K562 (cell line): ENCODE measurements at regions not wholly inside any gene's neighbourhood (a gene's known extent, or its start where the extent isn't known, plus 50 kb on each side); places are given as distances from the start of the nearest gene placed in this dataset.

Source experiments
- ATAC-seq: fragments of 200-7000 bp; cut with Tn5 transposase; 3 replicates; pipeline ENCODE4 v1.9.1; 2020; ENCODE audit warnings: moderate library complexity
- BruUV-seq: library from RNA; stranded (reverse); fragments of 400-500 nt; replicated peaks from 2 replicates; lab custom pipeline; 2021; lab: Mats Ljungman, UMichigan
- CTCF ChIA-PET: fragments of 300-600 bp; formaldehyde crosslinking; extraction: SDS; loops from one replicate; lab custom pipeline; 2021; ENCODE audit warnings: low intra/inter-chr PET ratio; lab: Yijun Ruan, JAX
- POLR2A ChIA-PET: fragments of 300-600, 350-650 bp; sonication (Branson Sonifier 250); formaldehyde crosslinking; extraction: SDS; loops from one replicate; lab custom pipeline; 2021; ENCODE audit warnings: antibody characterized with exemption, inconsistent platforms; lab: Yijun Ruan, JAX
- DNase-seq, 4 experiments: peaks; one replicate each; pipeline versions ENCODE4 v3.0.0 to v3.0.0-alpha.2; 2011 to 2018; ENCODE audit warnings: low spot score in 3 of 4, mixed read lengths in 3 of 4; ENCODE audit errors: extremely low read depth in 1 of 4
- FAIRE-seq: peaks from 2 replicates; lab custom pipeline; 2011; peaks lifted over from hg19 to GRCh38; lab: Jason Lieb, UNC
- H2AFZ ChIP-seq: 2 replicates; pipeline ENCODE4 v1.6.0; 2011; ENCODE audit warnings: low read depth, low read length, control low read depth, inconsistent platforms
- H3K27ac ChIP-seq: fragments of 200-600 bp; 3 replicates; pipeline ENCODE4 v1.8.0; 2011; ENCODE audit warnings: low read depth, mild to moderate bottlenecking, control low read depth, inconsistent platforms, low read length, moderate library complexity, mixed read lengths; ENCODE audit errors: extremely low read depth
- H3K27me3 ChIP-seq, 2 experiments: fragments of 300-600 bp in 1 of 2; 2 replicates in 1 of 2; 3 replicates in 1 of 2; pipeline versions ENCODE4 v1.6.0 to v1.8.0; 2011; ENCODE audit warnings: inconsistent platforms in 2 of 2, low read length in 2 of 2, mild to moderate bottlenecking in 1 of 2, mixed read lengths in 1 of 2, moderate library complexity in 1 of 2; ENCODE audit not compliant: control insufficient read depth in 2 of 2, insufficient read depth in 2 of 2
- H3K36me3 ChIP-seq: fragments of 300-600 bp; 3 replicates; pipeline ENCODE4 v1.8.0; 2011; ENCODE audit warnings: mild to moderate bottlenecking, low read length, inconsistent platforms; ENCODE audit not compliant: control insufficient read depth, insufficient read depth
- H3K4me1 ChIP-seq, 2 experiments: fragments of 200-600 bp in 1 of 2; replicated peaks in 1 of 2; 2 replicates in 1 of 2; 3 replicates in 1 of 2; pipeline versions ENCODE4 v1.5.1 to v1.8.0; 2011; ENCODE audit warnings: inconsistent platforms in 2 of 2, low read length in 2 of 2, mild to moderate bottlenecking in 1 of 2, mixed read lengths in 1 of 2, moderate library complexity in 1 of 2; ENCODE audit not compliant: control insufficient read depth in 2 of 2, insufficient read depth in 2 of 2
- H3K4me2 ChIP-seq: 2 replicates; pipeline ENCODE4 v1.6.1; 2011; ENCODE audit warnings: low read length, control low read depth, inconsistent platforms, mixed read lengths; ENCODE audit not compliant: insufficient read depth
- H3K4me3 ChIP-seq: fragments of 200-600 bp; sonication (generic), shearing (Covaris generic); 2 replicates; pipeline ENCODE4 v1.5.1; 2016; ENCODE audit warnings: control low read depth, inconsistent platforms
- H3K79me2 ChIP-seq: fragments of 200-600 bp; 3 replicates; pipeline ENCODE4 v1.8.0; 2011; ENCODE audit warnings: low read length, inconsistent platforms; ENCODE audit not compliant: control insufficient read depth, insufficient read depth
- H3K9ac ChIP-seq, 2 experiments: 2 replicates each; pipeline versions ENCODE4 v1.6.0 to v1.6.1; 2011; ENCODE audit warnings: low read depth in 2 of 2, low read length in 2 of 2, control low read depth in 1 of 2, inconsistent platforms in 1 of 2, mild to moderate bottlenecking in 1 of 2, mixed read lengths in 1 of 2; ENCODE audit not compliant: insufficient read depth in 1 of 2
- H3K9me1 ChIP-seq: one replicate; pipeline ENCODE4 v1.6.0; 2011; ENCODE audit warnings: inconsistent platforms, mild to moderate bottlenecking, low read length, moderate library complexity; ENCODE audit not compliant: control insufficient read depth, insufficient read depth
- H3K9me3 ChIP-seq: replicated peaks from 2 replicates; pipeline ENCODE4 v1.5.1; 2011; ENCODE audit warnings: low read depth, low read length, inconsistent platforms; ENCODE audit not compliant: control insufficient read depth, insufficient read depth
- H4K20me1 ChIP-seq: replicated peaks from 2 replicates; pipeline ENCODE4 v1.6.1; 2011; ENCODE audit warnings: low read length, inconsistent platforms, mixed read lengths; ENCODE audit not compliant: control insufficient read depth, insufficient read depth
- FOXJ2 ChIP-seq: fragments of 200-800 bp; sonication (Bioruptor generic); IDR thresholded peaks from 2 replicates; pipeline ENCODE4 v1.6.1; 2016; ENCODE audit warnings: missing genetic modification characterization, missing compliant biosample characterization
- HNRNPH1 ChIP-seq: fragments of 200-400 bp; formaldehyde crosslinking; optimal IDR thresholded peaks from 2 replicates; pipeline ENCODE3; 2017; ENCODE audit warnings: low read depth, mild to moderate bottlenecking, low read length, moderate library complexity
- MEF2A ChIP-seq: IDR thresholded peaks from 2 replicates; pipeline ENCODE4 v1.6.1; 2011; ENCODE audit warnings: low read depth, mild to moderate bottlenecking, low read length, moderate library complexity; ENCODE audit not compliant: control insufficient read depth
- NFATC3 ChIP-seq: fragments of 450-650 bp; IDR thresholded peaks from 2 replicates; pipeline ENCODE4 v1.6.1; 2017; ENCODE audit warnings: mild to moderate bottlenecking
- PHB2 ChIP-seq: fragments of 450-650 bp; IDR thresholded peaks from 2 replicates; pipeline ENCODE4 v1.6.1; 2017; ENCODE audit warnings: low read depth
- TEAD4 ChIP-seq, 2 experiments: sonication (generic) in 1 of 2; formaldehyde crosslinking in 1 of 2; IDR thresholded peaks; 2 replicates each; pipeline versions ENCODE4 v1.6.1 to v1.8.0; 2012 to 2022; ENCODE audit warnings: borderline replicate concordance in 1 of 2, inconsistent platforms in 1 of 2, low read length in 1 of 2, mild to moderate bottlenecking in 1 of 2, missing genetic modification reagents in 1 of 2
- ZNF263 ChIP-seq: sonication (generic); formaldehyde crosslinking; IDR thresholded peaks from 2 replicates; pipeline ENCODE4 v1.8.0; 2022; ENCODE audit warnings: mild to moderate bottlenecking, missing genetic modification reagents, borderline replicate concordance
- ZNF274 ChIP-seq: IDR thresholded peaks from 2 replicates; pipeline ENCODE4 v1.6.1; 2011; ENCODE audit warnings: low read depth, mild to moderate bottlenecking, low read length, moderate library complexity, borderline replicate concordance
- WGBS: fragments of 100-300 bp; shearing (Covaris generic); methylation state at CpG from one replicate; pipeline ENCODE4 v1.1.6; 2016; ENCODE audit warnings: low coverage, mixed read lengths; ENCODE audit not compliant: insufficient coverage; ENCODE audit errors: missing lambda C conversion rate; 5-methylcytosine and 5-hydroxymethylcytosine counted together
- in situ Hi-C: fragments of 300-500 bp; cut with MboI; formaldehyde crosslinking; loops from 4 replicates; pipeline ENCODE4 v1.15.0; 2018; ENCODE audit warnings: inconsistent platforms, mixed read lengths
- intact Hi-C: fragments of 100-400 bp; cut with micrococcal nuclease; formaldehyde crosslinking; loops from 2 replicates; pipeline ENCODE4 v1.14.2; 2022

DNA sequence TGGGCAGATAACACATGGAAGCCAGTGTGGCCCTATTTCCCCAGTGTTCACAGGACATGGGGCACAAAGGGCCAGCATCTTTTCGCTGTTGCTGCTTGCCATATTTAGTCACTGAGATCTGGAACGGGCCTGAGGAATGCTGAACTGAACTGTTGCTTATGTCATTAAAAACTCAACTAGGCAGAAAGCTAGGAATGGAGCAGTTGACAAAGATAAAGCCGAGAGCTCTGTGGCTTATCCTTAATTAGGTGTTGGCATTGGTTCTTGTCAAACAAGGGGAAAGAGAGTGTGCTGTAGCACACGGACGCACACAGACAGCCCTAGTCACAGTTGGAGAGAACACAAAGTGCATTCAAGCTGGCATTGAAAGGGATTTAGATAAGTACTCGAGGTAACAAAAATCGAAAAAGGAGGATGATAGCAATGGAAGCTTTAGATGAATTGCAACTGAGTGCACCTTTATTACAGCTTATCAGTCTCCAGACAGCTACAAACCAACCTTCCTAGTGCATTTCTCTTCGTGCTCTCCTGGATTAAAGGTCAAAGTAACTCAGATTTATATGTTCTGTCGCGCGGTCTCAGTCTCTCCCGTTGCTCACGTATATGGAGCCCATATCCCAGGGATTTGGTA lies 450.2 kb upstream of the ZNF608 start:
- Histone ChIP-seq H3K27ac (no peak overlapping the region), H3K9me3 (no peaks in the 10 kb centered on the region), H3K4me1 (no peaks in the 10 kb centered on the region), H3K4me3 (no peak overlapping the region), H3K79me2 (no peaks in the 10 kb centered on the region), H3K9me1 (no peaks in the 10 kb centered on the region), H3K27me3 (no peaks in the 10 kb centered on the region), H4K20me1 (no peaks in the 10 kb centered on the region), H3K36me3 (no peaks in the 10 kb centered on the region), H3K9ac (no peak overlapping the region), H3K4me2 (no peak overlapping the region), H2AFZ (no peak overlapping the region)
- in situ Hi-C loops (no loop called here), intact Hi-C loops (no loop called here)
- ChIA-PET CTCF (no interaction called here), POLR2A (no interaction called here)
- BruUV-seq = no TSS peak
- WGBS = 1% methylated on average over 13 of the region's 13 CpGs
- TF ChIP-seq FOXJ2 (tag) (no peak), ZNF263 (CRISPR knock-in tag) (no peak), HNRNPH1 (no peak), TEAD4 (IDR thresholded peaks at IDR 0.05; ENCODE audit: low read length) (no peak), TEAD4 (CRISPR knock-in tag; IDR thresholded peaks at IDR 0.05; ENCODE audit: borderline replicate concordance) (no peak), MEF2A (no peak), ZNF274 (no peak), NFATC3 (no peak), PHB2 (no peak)
- DNase-seq (no peak), ATAC-seq (no peak), FAIRE-seq (no peak)
